Muscle of leg (tissue), 3 donors: ENCODE measurements at regions not wholly inside any gene's neighbourhood (a gene's known extent, or its start where the extent isn't known, plus 50 kb on each side); places are given as distances from the start of the nearest gene placed in this dataset.

Source experiments
- DNase-seq: peaks from one replicate; pipeline ENCODE4 v3.0.0; 2013
- H3K27ac ChIP-seq: one replicate; pipeline ENCODE4 v1.5.1; 2013; ENCODE audit warnings: mild to moderate bottlenecking, low read length, control low read depth
- H3K27me3 ChIP-seq: one replicate; pipeline ENCODE4 v1.6.1; 2013; ENCODE audit warnings: low read length; ENCODE audit not compliant: control insufficient read depth, insufficient read depth
- H3K36me3 ChIP-seq: one replicate; pipeline ENCODE4 v1.6.1; 2013; ENCODE audit warnings: low read length; ENCODE audit not compliant: control insufficient read depth, insufficient read depth
- H3K4me1 ChIP-seq: one replicate; pipeline ENCODE4 v1.6.1; 2013; ENCODE audit warnings: low read length; ENCODE audit not compliant: control insufficient read depth, insufficient read depth
- H3K4me3 ChIP-seq: one replicate; pipeline ENCODE4 v1.5.1; 2013; ENCODE audit warnings: low read length, control low read depth
- H3K9me3 ChIP-seq: replicated peaks from 2 replicates; pipeline ENCODE4 v1.6.1; 2013; ENCODE audit warnings: low read depth, low read length; ENCODE audit not compliant: control insufficient read depth
- WGBS: methylation state at CpG from one replicate; pipeline ENCODE4 v1.1.5; 2013; ENCODE audit warnings: missing lambda C conversion rate; ENCODE audit not compliant: insufficient coverage; 5-methylcytosine and 5-hydroxymethylcytosine counted together

DNA sequence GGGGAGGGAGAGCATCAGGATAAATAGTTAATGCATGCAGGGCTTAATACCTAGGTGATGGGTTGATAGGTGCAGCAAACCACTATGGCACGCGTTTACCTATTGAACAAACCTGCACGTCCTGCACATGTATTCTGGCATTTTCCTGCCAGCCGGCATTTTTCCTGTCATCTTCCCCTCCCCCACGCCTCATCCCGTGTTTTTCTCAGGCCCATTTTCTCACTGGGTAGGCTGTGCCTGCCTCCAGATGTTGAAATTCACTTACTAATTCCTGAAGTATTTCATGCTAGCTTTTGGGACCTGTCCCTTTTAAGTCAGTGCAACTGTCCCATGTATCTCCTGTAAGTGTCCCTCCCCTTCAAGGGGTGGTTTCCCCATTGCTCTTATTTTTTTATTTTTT lies 220.3 kb upstream of the NPY start:
- WGBS = 81% methylated on average over 4 of the region's 6 CpGs
- no peaks in the 10 kb centered on the region for H3K27me3 ChIP-seq
- no peak for DNase-seq
- no peaks in the 10 kb centered on the region for H3K36me3 ChIP-seq
- H3K9me3 ChIP-seq = no peaks in the 10 kb centered on the region
- no peak overlapping the region for H3K27ac ChIP-seq
- no peaks in the 10 kb centered on the region for H3K4me1 ChIP-seq
- no peak overlapping the region for H3K4me3 ChIP-seq

DNA sequence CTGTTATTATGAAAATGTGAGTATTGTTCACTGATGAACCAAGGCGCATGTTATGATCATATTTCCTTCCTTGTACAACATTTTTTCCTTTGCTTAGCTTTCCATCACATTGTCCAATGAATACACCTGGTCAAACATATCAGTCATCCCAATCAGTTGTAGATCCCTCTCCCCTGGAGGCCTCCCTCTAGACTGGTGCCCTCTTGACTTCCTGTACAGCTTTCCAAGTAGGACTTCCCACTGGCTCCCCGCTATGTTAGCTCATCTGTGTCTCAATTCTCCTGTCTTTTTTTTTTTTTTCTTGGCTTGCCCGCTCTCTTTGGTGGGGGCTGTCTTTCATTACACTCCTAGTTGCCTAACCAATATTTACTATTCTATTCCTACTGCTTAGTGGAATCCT lies 214.2 kb upstream of the NPY start:
- no peak for DNase-seq
- Histone ChIP-seq H3K9me3 (no peaks in the 10 kb centered on the region), H3K27ac (no peak overlapping the region), H3K4me3 (no peak overlapping the region), H3K27me3 (no peaks in the 10 kb centered on the region), H3K36me3 (no peaks in the 10 kb centered on the region), H3K4me1 (no peaks in the 10 kb centered on the region)
- 75% methylated on average over 2 of the region's 3 CpGs for WGBS

DNA sequence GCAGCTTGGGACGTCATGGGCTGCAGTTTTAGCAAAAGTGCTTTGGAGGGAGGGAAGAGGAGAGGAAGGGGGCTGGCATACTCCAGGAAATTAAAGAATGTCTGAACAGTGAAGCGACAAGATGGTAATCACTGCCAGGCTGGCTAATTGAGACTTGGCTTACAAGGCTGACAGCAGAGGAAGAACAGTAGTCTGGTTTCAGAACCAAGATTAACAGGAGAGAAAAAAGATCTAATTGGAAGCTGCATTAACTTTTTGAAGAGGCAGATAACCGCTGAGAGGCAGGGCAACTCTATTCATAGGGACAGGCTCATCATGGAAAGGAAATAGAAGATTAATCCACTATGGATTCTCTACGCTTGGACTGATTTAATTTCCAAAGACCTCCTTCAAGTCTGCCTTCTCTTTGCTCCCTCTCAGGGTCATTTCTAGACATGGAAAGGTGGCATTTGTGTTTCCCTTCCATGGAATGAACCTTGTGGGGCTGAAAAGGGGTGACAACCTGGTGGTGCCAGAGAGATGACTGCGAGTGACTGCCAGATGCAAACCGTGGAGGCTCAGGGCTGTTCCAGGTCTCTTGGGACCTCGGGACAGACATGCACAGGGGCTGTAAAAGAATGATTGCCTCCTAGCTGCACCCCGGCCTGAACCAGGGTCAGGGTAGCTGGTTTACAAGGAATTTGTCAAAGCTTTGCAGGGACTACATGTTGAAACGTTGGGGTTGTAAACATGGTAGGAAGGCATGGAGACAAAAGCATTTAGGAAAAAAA lies 210.2 kb upstream of the NPY start:
- 31% methylated on average over 7 of the region's 9 CpGs for WGBS

DNA sequence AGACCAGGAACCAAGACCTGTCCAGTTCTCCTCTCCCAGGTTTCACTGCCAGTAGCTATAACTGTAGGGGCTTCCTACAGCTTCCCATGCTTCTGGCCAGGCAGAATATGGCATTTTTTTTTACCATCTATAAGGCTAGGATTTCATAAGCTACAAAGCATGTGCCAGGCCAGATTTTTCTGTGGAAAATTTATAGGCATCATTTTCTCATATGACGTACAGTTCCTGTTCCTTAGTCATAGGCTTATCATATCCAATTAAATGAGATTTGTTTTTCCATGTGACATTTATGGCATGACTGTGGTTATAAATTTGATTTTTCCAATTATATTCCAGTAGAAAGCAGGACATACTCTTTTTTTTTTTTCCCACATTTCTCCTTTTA lies 208.6 kb upstream of the NPY start:
- WGBS = no CpG with 5 or more reads among the region's 1 CpG
- Histone ChIP-seq H3K36me3 (no peaks in the 10 kb centered on the region), H3K4me1 (no peaks in the 10 kb centered on the region), H3K27ac (no peak overlapping the region), H3K27me3 (no peaks in the 10 kb centered on the region), H3K4me3 (no peak overlapping the region), H3K9me3 (no peaks in the 10 kb centered on the region)
- no peak for DNase-seq

More for the DNA sequence above, 210.2 kb upstream of the NPY start:
- H3K27ac ChIP-seq = no peak overlapping the region
- no peak for DNase-seq
- no peaks in the 10 kb centered on the region for H3K36me3 ChIP-seq
- no peaks in the 10 kb centered on the region for H3K4me1 ChIP-seq
- no peaks in the 10 kb centered on the region for H3K9me3 ChIP-seq
- H3K27me3 ChIP-seq = no peaks in the 10 kb centered on the region
- H3K4me3 ChIP-seq = no peak overlapping the region

DNA sequence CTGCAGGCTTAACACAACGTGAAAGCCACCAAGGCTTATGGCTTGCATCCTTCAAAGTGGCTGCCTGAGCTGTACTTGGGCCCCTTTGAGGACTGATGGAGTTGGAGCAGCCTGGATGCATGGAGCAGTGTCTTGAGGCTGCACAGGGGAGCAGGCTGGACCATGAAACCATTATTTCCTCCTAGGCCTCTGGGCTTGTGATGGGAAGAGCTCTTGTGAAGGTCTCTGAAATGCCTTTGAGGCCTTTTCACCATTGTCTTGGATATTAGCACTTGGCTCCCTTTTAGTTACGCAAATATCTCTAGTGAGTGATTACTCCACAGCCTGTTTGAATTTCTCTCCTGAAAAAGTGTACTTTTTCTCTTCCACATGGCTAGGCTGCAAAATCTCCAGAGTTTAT lies 201.2 kb upstream of the NPY start:
- Histone ChIP-seq H3K9me3 (peaks cover 9% of the 10 kb centered on the region), H3K4me1 (no peaks in the 10 kb centered on the region), H3K27ac (no peak overlapping the region), H3K4me3 (no peak overlapping the region), H3K36me3 (no peaks in the 10 kb centered on the region), H3K27me3 (no peaks in the 10 kb centered on the region)
- DNase-seq = no peak
- WGBS = 67% methylated on average over 1 of the region's 2 CpGs

DNA sequence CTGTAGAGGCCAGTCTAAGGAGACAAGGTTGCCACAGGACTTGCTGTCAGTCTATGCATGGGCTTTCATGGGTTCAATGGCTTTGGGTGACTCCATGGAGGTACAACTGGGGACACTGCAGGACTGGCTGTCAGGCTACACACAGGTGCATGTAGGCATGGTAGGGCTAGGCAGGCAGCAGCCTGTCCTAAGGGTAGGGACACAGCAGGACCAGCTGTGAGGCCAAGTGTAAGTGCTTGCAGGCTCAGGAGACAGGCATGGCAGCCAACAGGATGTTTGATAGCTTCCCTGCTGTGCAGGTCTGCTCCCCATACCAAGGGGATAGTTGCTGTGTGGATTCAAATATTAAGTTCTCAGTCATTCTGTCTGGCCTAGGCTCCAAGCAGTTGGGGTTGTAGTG lies 181.0 kb upstream of the NPY start:
- no peaks in the 10 kb centered on the region for H3K27me3 ChIP-seq
- H3K9me3 ChIP-seq = peaks cover 6% of the 10 kb centered on the region
- no peaks in the 10 kb centered on the region for H3K4me1 ChIP-seq
- no peak overlapping the region for H3K4me3 ChIP-seq
- no peak for DNase-seq
- no peak overlapping the region for H3K27ac ChIP-seq
- H3K36me3 ChIP-seq = no peaks in the 10 kb centered on the region

DNA sequence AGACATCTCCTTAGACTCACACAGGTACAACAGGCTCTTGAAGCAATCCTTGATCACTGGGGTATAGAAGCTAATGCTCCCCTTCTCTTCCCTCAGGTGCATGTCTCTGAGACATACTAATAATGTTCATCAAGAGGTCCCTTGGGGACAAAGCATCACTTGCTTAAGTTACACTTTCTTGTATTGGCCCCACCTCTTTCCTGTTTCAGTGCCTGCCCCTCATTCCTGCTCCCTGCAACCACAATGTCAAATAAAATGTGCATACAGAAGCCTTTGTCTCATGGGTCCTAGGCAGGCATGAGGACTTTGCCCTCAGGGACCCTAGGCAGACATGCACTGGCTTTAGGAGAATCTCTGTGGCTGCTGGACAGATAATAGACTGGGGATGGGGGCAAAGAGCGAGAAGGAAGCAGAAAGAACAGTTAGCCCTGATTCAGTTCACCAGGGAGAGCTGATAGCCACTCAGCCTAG lies 175.0 kb upstream of the NPY start:
- no peak overlapping the region for H3K4me3 ChIP-seq
- WGBS = 38% methylated on average over 1 of the region's 1 CpG
- no peaks in the 10 kb centered on the region for H3K9me3 ChIP-seq
- H3K4me1 ChIP-seq = no peaks in the 10 kb centered on the region
- H3K36me3 ChIP-seq = no peaks in the 10 kb centered on the region
- DNase-seq = no peak
- H3K27ac ChIP-seq = no peak overlapping the region
- H3K27me3 ChIP-seq = no peaks in the 10 kb centered on the region

DNA sequence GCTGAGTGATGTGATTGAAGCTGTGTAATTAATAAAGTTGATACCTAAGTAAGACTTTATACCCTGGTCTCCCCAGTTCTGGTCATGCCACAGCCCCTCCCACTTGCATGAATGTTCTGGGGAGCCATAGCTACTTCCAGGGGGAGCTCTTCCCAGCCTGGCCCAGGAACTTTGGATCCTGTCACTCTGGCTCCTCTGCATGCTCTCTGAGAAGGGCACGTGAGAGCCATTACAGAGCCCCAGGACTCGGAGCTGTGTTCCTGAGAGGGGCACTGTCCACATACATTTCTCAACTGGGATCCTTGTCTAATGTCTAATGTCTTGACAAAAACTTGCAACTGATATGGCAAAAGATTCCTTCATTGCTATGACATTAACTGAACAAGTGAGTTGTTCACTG lies 173.9 kb upstream of the NPY start:
- H3K4me3 ChIP-seq = no peak overlapping the region
- no peaks in the 10 kb centered on the region for H3K36me3 ChIP-seq
- H3K4me1 ChIP-seq = no peaks in the 10 kb centered on the region
- no peaks in the 10 kb centered on the region for H3K9me3 ChIP-seq
- 75% methylated on average over 2 of the region's 2 CpGs for WGBS
- no peak for DNase-seq
- no peaks in the 10 kb centered on the region for H3K27me3 ChIP-seq
- no peak overlapping the region for H3K27ac ChIP-seq

DNA sequence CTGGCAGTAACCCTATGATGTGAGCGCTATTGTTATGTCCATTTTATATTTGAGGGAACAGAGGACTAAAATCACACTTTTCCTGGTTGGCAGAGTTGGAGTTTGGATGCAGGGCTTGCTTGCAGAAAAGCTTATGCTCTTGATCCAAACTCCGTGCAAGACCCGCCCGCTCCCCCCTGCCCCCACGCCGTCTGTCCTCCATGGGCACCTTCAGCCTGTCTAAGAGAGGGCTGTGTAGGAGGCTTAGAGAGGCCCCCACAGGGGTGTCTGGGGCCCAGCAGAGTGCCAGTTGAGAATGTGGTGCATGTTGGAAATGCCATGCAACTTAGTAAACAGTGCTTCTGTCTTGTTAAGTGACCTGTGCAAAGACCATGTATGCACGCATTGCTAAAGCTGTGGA lies 170.5 kb upstream of the NPY start:
- Histone ChIP-seq H3K36me3 (no peaks in the 10 kb centered on the region), H3K9me3 (no peaks in the 10 kb centered on the region), H3K4me3 (no peak overlapping the region), H3K4me1 (no peaks in the 10 kb centered on the region), H3K27ac (no peak overlapping the region), H3K27me3 (no peaks in the 10 kb centered on the region)
- DNase-seq = no peak
- WGBS = 99% methylated on average over 7 of the region's 7 CpGs

DNA sequence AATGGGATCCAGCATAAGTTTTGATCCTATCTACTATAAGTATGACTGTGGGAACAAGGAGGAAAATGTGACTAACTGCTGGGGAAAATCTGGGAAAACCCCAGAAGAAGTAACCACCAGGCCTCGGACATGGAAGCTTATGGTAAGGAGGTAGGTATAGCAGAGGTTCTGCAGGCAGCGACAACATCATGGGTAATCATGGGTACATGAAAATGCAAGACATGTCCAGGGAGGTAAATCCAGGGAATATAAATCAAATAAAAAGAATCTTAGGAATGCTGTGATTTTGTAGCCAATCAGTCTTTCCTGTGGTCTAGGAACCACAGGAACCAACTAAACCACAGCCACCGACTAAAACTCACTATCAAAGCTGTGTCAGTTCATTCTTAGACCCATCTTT lies 168.3 kb upstream of the NPY start:
- WGBS = 89% methylated on average over 1 of the region's 3 CpGs
- no peak overlapping the region for H3K4me3 ChIP-seq
- H3K36me3 ChIP-seq = no peaks in the 10 kb centered on the region
- H3K9me3 ChIP-seq = no peaks in the 10 kb centered on the region
- DNase-seq = no peak
- no peaks in the 10 kb centered on the region for H3K4me1 ChIP-seq
- H3K27me3 ChIP-seq = no peaks in the 10 kb centered on the region
- H3K27ac ChIP-seq = no peak overlapping the region
